Adrenal gland (tissue), 9 donors: ENCODE measurements at regions not wholly inside any gene's neighbourhood (a gene's known extent, or its start where the extent isn't known, plus 50 kb on each side); places are given as distances from the start of the nearest gene placed in this dataset.

ENCODE experiments used
- DNase-seq, 7 donors: peaks; one replicate each; pipeline ENCODE4 v3.0.0-alpha.2; 2019 to 2020
- H3K27ac ChIP-seq, 5 donors: fragments of 200-600 bp; sonication (generic) in 4 of 5; 1 replicate in 3 of 5; 2 replicates in 2 of 5; pipeline versions ENCODE4 v1.5.1 to v1.8.0; 2016 to 2020; ENCODE audit warnings: mild to moderate bottlenecking in 1 of 5
- H3K27me3 ChIP-seq: fragments of 200-600 bp; 2 replicates; pipeline ENCODE4 v1.8.0; 2021
- H3K36me3 ChIP-seq, 2 donors: fragments of 200-600 bp; replicated peaks in 1 of 2; 1 replicate in 1 of 2; 2 replicates in 1 of 2; pipeline versions ENCODE4 v1.5.1 to v1.8.0; 2018 to 2022
- H3K4me1 ChIP-seq, 2 donors: fragments of 200-600 bp; replicated peaks in 1 of 2; 1 replicate in 1 of 2; 2 replicates in 1 of 2; pipeline versions ENCODE4 v1.5.1 to v1.8.0; 2018 to 2021
- H3K4me3 ChIP-seq, 4 donors: fragments of 200-600 bp; sonication (generic) in 3 of 4; one replicate each; pipeline ENCODE4 v1.5.1; 2016 to 2018
- H3K9me3 ChIP-seq, 3 donors: fragments of 200-600 bp; sonication (generic) in 1 of 3; replicated peaks in 1 of 3; 1 replicate in 2 of 3; 2 replicates in 1 of 3; pipeline versions ENCODE4 v1.5.1 to v1.8.0; 2016 to 2021
- POLR2A ChIP-seq, 2 donors: fragments of 450-650 bp; IDR thresholded peaks; one replicate each; pipeline ENCODE4 v1.6.1; 2017; ENCODE audit warnings: antibody characterized with exemption in 2 of 2, mild to moderate bottlenecking in 2 of 2, moderate library complexity in 1 of 2
- WGBS, 4 donors: extraction: QIAGEN DNeasy Blood & Tissue Kit in 2 of 4; methylation state at CpG; one replicate each; pipeline versions ENCODE4 v1.1.5 to v1.1.7; 2013 to 2017; 5-methylcytosine and 5-hydroxymethylcytosine counted together
- intact Hi-C, 2 donors: fragments of 100-400 bp; cut with DNase I; formaldehyde crosslinking; loops; one replicate each; pipeline versions ENCODE4 v1.14.1 to v1.15.0; 2022 to 2023
- TF ChIP-seq, protein P1 (sequence below), 6 experiments: fragments of 450-650 bp in 4 of 6; fragments of 200-600 bp in 2 of 6; sonication (generic) in 1 of 6; IDR thresholded peaks; 1 replicate in 5 of 6; 2 replicates in 1 of 6; pipeline versions ENCODE4 v1.5.1 to v1.8.0; 2016 to 2021; ENCODE audit warnings: antibody characterized with exemption in 6 of 6, mild to moderate bottlenecking in 2 of 6, moderate library complexity in 1 of 6
- donor health status: healthy with polysubstance abuse.
- donor health status: Bipolar disorder and iron deficiency.
- donor health status: DM: yes; HTN: yes; CAD: no.
- donor health status: DM: no; HTN: no; CAD: no.
- donor health status: DM: no; HTN: no; CAD: no.

DNA sequence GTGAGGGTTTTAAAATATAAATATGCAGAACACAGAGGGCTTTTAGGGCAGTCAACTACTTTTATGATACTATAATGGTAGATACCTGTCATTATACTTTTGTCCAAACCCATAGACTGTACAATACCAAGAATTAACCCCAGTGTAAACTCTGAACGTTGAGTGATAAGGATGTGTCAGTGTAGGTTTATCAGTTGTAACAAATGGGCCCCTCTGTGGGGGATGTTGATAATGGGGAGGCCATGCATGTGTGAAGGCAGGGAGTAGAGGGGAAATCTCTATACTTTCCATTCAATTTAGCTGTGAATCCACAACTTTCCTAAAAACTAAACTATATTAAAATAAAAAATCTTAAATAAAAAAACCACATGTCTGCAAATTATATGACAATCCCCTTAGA is 193.5 kb upstream of the CAMK1G start:
- intact Hi-C loops = no loop called here
- TF ChIP-seq, protein P1, sequence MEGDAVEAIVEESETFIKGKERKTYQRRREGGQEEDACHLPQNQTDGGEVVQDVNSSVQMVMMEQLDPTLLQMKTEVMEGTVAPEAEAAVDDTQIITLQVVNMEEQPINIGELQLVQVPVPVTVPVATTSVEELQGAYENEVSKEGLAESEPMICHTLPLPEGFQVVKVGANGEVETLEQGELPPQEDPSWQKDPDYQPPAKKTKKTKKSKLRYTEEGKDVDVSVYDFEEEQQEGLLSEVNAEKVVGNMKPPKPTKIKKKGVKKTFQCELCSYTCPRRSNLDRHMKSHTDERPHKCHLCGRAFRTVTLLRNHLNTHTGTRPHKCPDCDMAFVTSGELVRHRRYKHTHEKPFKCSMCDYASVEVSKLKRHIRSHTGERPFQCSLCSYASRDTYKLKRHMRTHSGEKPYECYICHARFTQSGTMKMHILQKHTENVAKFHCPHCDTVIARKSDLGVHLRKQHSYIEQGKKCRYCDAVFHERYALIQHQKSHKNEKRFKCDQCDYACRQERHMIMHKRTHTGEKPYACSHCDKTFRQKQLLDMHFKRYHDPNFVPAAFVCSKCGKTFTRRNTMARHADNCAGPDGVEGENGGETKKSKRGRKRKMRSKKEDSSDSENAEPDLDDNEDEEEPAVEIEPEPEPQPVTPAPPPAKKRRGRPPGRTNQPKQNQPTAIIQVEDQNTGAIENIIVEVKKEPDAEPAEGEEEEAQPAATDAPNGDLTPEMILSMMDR (IDR thresholded peaks at IDR 0.05) = no peak
- no peak for TF ChIP-seq POLR2A (IDR thresholded peaks at IDR 0.05)
- no peak overlapping the region for H3K4me3 ChIP-seq
- no peaks in the 10 kb centered on the region for H3K9me3 ChIP-seq
- H3K27me3 ChIP-seq = no peaks in the 10 kb centered on the region
- H3K27ac ChIP-seq = no peak overlapping the region
- no peaks in the 10 kb centered on the region for H3K4me1 ChIP-seq
- no peak for DNase-seq
- no peaks in the 10 kb centered on the region for H3K36me3 ChIP-seq
- 63 to 81% (median 72%) methylated on average over 1 of the region's 1 CpG for WGBS, 4 donors

DNA sequence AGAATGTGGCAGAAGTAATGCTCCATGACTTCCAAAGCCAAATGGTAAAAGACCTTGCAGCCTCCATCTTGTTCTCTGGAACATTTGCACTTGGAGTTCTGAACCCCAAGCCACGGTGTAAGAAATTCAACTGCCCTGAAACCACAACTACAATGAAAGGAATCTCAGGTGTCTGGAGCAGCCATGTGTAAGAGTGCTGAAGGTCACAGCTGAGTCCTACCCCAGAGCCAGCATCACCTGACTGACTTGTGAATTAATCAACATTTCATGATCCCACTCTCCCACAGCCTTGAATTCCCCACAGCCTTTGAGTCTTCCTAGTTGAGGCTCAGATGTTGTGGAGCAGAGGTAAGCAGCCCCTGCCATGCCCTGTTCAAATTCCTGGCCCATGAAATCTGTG is 192.8 kb upstream of the CAMK1G start:
- no peak overlapping the region for H3K27ac ChIP-seq
- WGBS, 4 donors = 79 to 100% (median 87%) methylated on average over 1 of the region's 1 CpG
- TF ChIP-seq, protein P1 (IDR thresholded peaks at IDR 0.05) = no peak
- no peak for TF ChIP-seq POLR2A (IDR thresholded peaks at IDR 0.05)
- no peaks in the 10 kb centered on the region for H3K36me3 ChIP-seq
- intact Hi-C loops = no loop called here
- H3K9me3 ChIP-seq = no peaks in the 10 kb centered on the region
- no peak for DNase-seq
- no peak overlapping the region for H3K4me3 ChIP-seq
- no peaks in the 10 kb centered on the region for H3K4me1 ChIP-seq
- no peaks in the 10 kb centered on the region for H3K27me3 ChIP-seq

DNA sequence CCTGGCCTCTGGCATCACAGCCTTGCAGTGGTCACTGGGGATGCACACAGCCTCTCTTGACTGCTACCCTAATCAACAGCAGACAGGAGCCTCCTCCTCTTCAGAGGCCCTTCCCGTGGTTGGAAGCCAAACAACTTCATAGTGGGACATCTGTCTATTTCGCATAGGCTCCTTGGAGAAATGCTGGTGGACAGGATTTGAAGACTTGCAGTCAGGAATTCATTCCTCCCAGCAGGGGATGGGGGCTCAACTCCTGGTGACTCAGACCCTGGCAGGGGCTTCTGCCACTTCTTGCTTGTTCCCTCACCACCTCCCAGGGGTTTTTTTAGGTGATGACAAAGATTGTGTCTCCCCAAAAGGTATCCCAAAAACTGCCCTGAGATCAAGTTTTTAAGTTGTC is 191.7 kb upstream of the CAMK1G start:
- 53 to 89% (median 84%) methylated on average over 2 of the region's 2 CpGs for WGBS, 4 donors

DNA sequence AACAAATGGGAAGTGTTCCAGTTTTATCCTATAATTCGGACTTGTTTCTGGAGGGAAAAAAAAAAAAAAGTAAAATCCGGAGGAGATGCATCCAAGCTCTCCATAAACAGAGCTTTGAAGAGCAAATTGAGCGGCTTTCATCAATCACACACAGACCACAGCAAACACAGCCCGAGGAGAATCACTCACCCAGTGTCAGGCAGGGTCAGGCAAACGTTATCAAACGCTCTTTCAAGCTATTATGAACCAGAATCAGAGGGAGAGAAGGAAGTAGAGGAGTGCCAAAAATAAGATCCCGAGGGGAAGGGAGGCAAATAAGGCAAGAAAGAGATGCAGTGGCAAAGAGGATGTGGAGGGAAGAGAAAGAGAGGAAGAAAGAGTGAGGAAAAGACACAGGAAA is 188.3 kb upstream of the CAMK1G start:
- Histone ChIP-seq H3K4me3 (no peak overlapping the region), H3K9me3 (no peaks in the 10 kb centered on the region), H3K27me3 (no peaks in the 10 kb centered on the region), H3K27ac (no peak overlapping the region), H3K36me3 (no peaks in the 10 kb centered on the region), H3K4me1 (no peaks in the 10 kb centered on the region)
- intact Hi-C loops = no loop called here
- 21 to 27% (median 24%) methylated on average over 7 of the region's 7 CpGs for WGBS, 4 donors
- DNase-seq = no peak
- no peak for TF ChIP-seq POLR2A (IDR thresholded peaks at IDR 0.05)
- TF ChIP-seq, protein P1 (IDR thresholded peaks at IDR 0.05) = no peak

More for the DNA sequence above, 191.7 kb upstream of the CAMK1G start:
- no peaks in the 10 kb centered on the region for H3K36me3 ChIP-seq
- no peak overlapping the region for H3K4me3 ChIP-seq
- no peaks in the 10 kb centered on the region for H3K4me1 ChIP-seq
- no peak for DNase-seq
- H3K27me3 ChIP-seq = no peaks in the 10 kb centered on the region
- no peaks in the 10 kb centered on the region for H3K9me3 ChIP-seq
- no peak for TF ChIP-seq POLR2A (IDR thresholded peaks at IDR 0.05)
- TF ChIP-seq, protein P1 (IDR thresholded peaks at IDR 0.05) = no peak
- no peak overlapping the region for H3K27ac ChIP-seq
- intact Hi-C loops = no loop called here
